GM12872 (cell line): ENCODE measurements at regions not wholly inside any gene's neighbourhood (a gene's known extent, or its start where the extent isn't known, plus 50 kb on each side); places are given as distances from the start of the nearest gene placed in this dataset.

Experiments
- CTCF ChIP-seq: IDR thresholded peaks from 3 replicates; pipeline ENCODE4 v1.5.1; 2011; ENCODE audit warnings: low read depth, mild to moderate bottlenecking, low read length, moderate library complexity; ENCODE audit not compliant: insufficient read depth

GRCh38 chr2:236632295-236633218, 62.9 kb downstream of the ACKR3 start:
- no peak for TF ChIP-seq CTCF

- no peak for TF ChIP-seq CTCF
Measured at GRCh38 chr2:236633219-236633570, 63.6 kb downstream of the ACKR3 start.

DNA sequence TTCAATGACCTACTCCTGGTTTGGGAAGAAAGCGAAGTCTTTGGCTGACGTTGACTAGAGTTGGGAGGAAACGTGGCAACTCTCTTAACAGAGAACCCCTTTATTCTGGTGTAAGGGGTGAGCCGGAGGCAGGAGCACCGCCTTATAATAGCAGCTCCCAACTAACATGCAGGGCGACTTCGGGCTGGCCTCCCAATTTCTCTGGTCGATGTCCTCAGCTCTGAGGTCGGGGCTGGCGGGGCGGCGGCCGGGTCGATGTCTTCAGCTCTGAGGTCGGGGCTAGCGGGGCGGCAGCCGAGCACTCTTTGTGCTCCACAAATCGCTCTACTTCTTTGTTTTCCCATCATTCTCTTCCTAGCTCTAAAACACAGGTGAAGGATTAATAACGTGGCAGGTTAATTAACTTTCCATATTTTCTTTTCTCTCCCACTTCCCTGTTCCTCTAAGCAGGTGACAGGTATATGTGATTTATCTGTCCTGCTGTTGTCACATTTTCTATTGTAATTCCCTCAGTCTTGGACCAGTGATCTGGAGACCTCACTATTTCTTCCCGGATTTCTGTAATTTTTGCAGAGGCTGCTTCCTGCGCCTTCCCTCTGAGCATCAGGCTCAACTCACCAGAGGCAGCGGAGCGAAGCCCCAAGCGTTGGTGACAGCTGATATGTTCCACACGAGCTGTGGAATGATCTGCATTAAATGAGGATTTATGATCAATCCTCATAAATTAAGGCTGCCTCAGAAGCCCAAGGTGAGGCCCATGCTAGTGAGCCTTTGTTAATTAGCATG, 64.3 kb downstream of the ACKR3 start:
- no peak for TF ChIP-seq CTCF

- TF ChIP-seq CTCF = no peak
Measured at GRCh38 chr2:236636261-236636660, 66.6 kb downstream of the ACKR3 start.

DNA sequence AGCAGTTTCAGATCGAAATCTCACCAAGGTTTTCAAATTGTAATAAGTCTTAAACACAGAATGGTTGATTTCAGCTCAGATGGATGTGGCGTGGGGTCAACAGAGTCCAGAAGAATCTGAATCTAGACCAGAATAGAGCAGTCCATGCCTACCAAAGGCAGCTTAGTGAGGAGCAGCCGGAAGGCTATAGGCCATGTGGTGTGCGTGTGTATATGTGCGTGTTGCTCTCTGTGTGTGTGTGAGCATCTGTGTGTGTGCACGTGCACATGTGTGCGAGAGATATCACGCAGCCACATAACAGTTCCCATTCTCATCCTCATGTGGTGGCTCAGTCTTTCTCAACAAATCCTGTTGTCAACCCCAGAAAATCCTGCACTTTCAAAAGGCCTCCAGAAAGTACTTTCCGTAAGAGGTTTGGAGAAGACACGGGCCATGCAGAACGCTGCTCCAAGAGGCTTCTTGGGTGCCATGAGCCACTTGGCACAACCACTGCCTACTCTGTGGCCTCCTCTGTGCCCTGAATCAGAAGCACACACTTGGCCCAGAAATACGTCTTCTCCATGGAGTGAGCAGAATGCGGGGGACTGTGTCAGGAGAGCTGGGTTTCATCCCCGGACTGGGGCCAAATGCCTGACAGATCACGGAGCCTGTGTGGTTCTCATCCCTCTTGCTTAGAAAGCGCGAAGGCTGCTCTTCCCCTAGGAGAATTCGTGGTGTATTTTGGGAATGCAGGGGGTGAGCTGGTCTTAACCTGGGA, 67.3 kb downstream of the ACKR3 start:
- TF ChIP-seq CTCF = no peak

GRCh38 chr2:236637686-236638569, 68.3 kb downstream of the ACKR3 start:
- no peak for TF ChIP-seq CTCF
